ENCODE measurements at regions not wholly inside any gene's neighbourhood (a gene's known extent, or its start where the extent isn't known, plus 50 kb on each side); places are given as distances from the start of the nearest gene placed in this dataset.

- no peak for DNase-seq (ENCODE audit: low read depth in 4 of 4, low spot score in 3 of 4)
Measured at GRCh38 chr7:41834805-41835694, 132.2 kb upstream of the INHBA start.

GRCh38 chr7:41832941-41833340 is 130.1 kb upstream of the INHBA start:
- no peak for DNase-seq (ENCODE audit: low read depth in 4 of 4, low spot score in 3 of 4)

- DNase-seq (ENCODE audit: low read depth in 4 of 4, low spot score in 3 of 4): no peak
Measured at GRCh38 chr7:41830271-41830670, 127.4 kb upstream of the INHBA start.

- no peak for DNase-seq (ENCODE audit: low read depth in 4 of 4, low spot score in 3 of 4)
Measured at GRCh38 chr7:41828911-41829310, 126.0 kb upstream of the INHBA start.

GRCh38 chr7:41826641-41827040 is 123.8 kb upstream of the INHBA start:
- DNase-seq (ENCODE audit: low read depth in 4 of 4, low spot score in 3 of 4): no peak

GRCh38 chr7:41825927-41826480 is 123.1 kb upstream of the INHBA start:
- DNase-seq (ENCODE audit: low read depth in 4 of 4, low spot score in 3 of 4): no peak

- no peak for DNase-seq (ENCODE audit: low read depth in 4 of 4, low spot score in 3 of 4)
Measured at GRCh38 chr7:41824284-41824683, 121.4 kb upstream of the INHBA start.

GRCh38 chr7:41822259-41822817 is 119.4 kb upstream of the INHBA start:
- no peak for DNase-seq (ENCODE audit: low read depth in 4 of 4, low spot score in 3 of 4)

GRCh38 chr7:41821521-41822213 is 118.8 kb upstream of the INHBA start:
- DNase-seq (ENCODE audit: low read depth in 4 of 4, low spot score in 3 of 4): no peak

- DNase-seq (ENCODE audit: low read depth in 4 of 4, low spot score in 3 of 4): no peak
Measured at GRCh38 chr7:41820111-41820671, 117.3 kb upstream of the INHBA start.

GRCh38 chr7:41819645-41820044 is 116.8 kb upstream of the INHBA start:
- no peak for DNase-seq (ENCODE audit: low read depth in 4 of 4, low spot score in 3 of 4)

- no peak for DNase-seq (ENCODE audit: low read depth in 4 of 4, low spot score in 3 of 4)
Measured at GRCh38 chr7:41818765-41819398, 116.0 kb upstream of the INHBA start.

GRCh38 chr7:41817386-41817785 is 114.5 kb upstream of the INHBA start:
- DNase-seq (ENCODE audit: low read depth in 4 of 4, low spot score in 3 of 4): no peak

- no peak for DNase-seq (ENCODE audit: low read depth in 4 of 4, low spot score in 3 of 4)
Measured at GRCh38 chr7:41816111-41816510, 113.2 kb upstream of the INHBA start.

GRCh38 chr7:41814888-41815287 is 112.0 kb upstream of the INHBA start:
- DNase-seq (ENCODE audit: low read depth in 4 of 4, low spot score in 3 of 4): no peak

- DNase-seq (ENCODE audit: low read depth in 4 of 4, low spot score in 3 of 4): no peak
Measured at GRCh38 chr7:41813286-41813685, 110.4 kb upstream of the INHBA start.

GRCh38 chr7:41811941-41812340 is 109.1 kb upstream of the INHBA start:
- no peak for DNase-seq (ENCODE audit: low read depth in 4 of 4, low spot score in 3 of 4)

- no peak for DNase-seq (ENCODE audit: low read depth in 4 of 4, low spot score in 3 of 4)
Measured at GRCh38 chr7:41809940-41810576, 107.2 kb upstream of the INHBA start.

GRCh38 chr7:41809529-41809939 is 106.6 kb upstream of the INHBA start:
- DNase-seq (ENCODE audit: low read depth in 4 of 4, low spot score in 3 of 4): no peak

GRCh38 chr7:41809116-41809515 is 106.2 kb upstream of the INHBA start:
- no peak for DNase-seq (ENCODE audit: low read depth in 4 of 4, low spot score in 3 of 4)

All from left renal pelvis (tissue), 4 donors.